Common myeloid progenitor, CD34-positive (primary cell): ENCODE measurements at regions not wholly inside any gene's neighbourhood (a gene's known extent, or its start where the extent isn't known, plus 50 kb on each side); places are given as distances from the start of the nearest gene placed in this dataset.

Source experiments
- CTCF ChIA-PET: fragments of 350-600 bp; sonication (Branson Sonifier 250); formaldehyde crosslinking; loops from one replicate; lab custom pipeline; 2021; ENCODE audit warnings: antibody characterized with exemption; lab: Charles Lee
- POLR2A ChIA-PET: fragments of 350-600 bp; sonication (Branson Sonifier 250); formaldehyde crosslinking; loops from one replicate; lab custom pipeline; 2021; ENCODE audit warnings: antibody characterized with exemption; lab: Charles Lee
- DNase-seq, 3 donors: peaks; one replicate each; pipeline versions ENCODE4 v3.0.0 to v3.0.0-alpha.2; 2013
- H3K27ac ChIP-seq, 2 experiments: 1 replicate in 1 of 2; 2 replicates in 1 of 2; pipeline ENCODE4 v1.7.0; 2013; ENCODE audit warnings: inconsistent platforms in 2 of 2, low read length in 2 of 2, mild to moderate bottlenecking in 2 of 2, low read depth in 1 of 2, moderate library complexity in 1 of 2; ENCODE audit not compliant: severe bottlenecking in 2 of 2, insufficient read depth in 1 of 2, poor library complexity in 1 of 2
- H3K27me3 ChIP-seq, 5 experiments: replicated peaks in 2 of 5; 1 replicate in 3 of 5; 2 replicates in 2 of 5; pipeline versions ENCODE4 v1.6.1 to v1.7.0; 2013; ENCODE audit warnings: low read length in 4 of 5, mild to moderate bottlenecking in 2 of 5, moderate library complexity in 2 of 5, inconsistent platforms in 1 of 5; ENCODE audit not compliant: insufficient read depth in 5 of 5, control insufficient read depth in 4 of 5
- H3K36me3 ChIP-seq, 4 experiments: 1 replicate in 2 of 4; 2 replicates in 2 of 4; pipeline versions ENCODE4 v1.6.1 to v1.7.0; 2013; ENCODE audit warnings: low read length in 3 of 4, control low read depth in 1 of 4, mild to moderate bottlenecking in 1 of 4; ENCODE audit not compliant: control insufficient read depth in 4 of 4, insufficient read depth in 4 of 4
- H3K4me1 ChIP-seq, 4 experiments: 1 replicate in 3 of 4; 2 replicates in 1 of 4; pipeline versions ENCODE4 v1.6.1 to v1.7.1; 2013; ENCODE audit warnings: low read length in 3 of 4, mild to moderate bottlenecking in 3 of 4, control low read depth in 1 of 4, inconsistent platforms in 1 of 4, moderate library complexity in 1 of 4; ENCODE audit not compliant: control insufficient read depth in 4 of 4, insufficient read depth in 4 of 4; ENCODE audit errors: control extremely low read depth in 1 of 4
- H3K4me3 ChIP-seq, 7 experiments: 1 replicate in 4 of 7; 2 replicates in 3 of 7; pipeline versions ENCODE4 v1.5.1 to v1.7.0; 2013; ENCODE audit warnings: mild to moderate bottlenecking in 7 of 7, low read length in 6 of 7, moderate library complexity in 6 of 7, inconsistent platforms in 2 of 7, low read depth in 2 of 7, control low read depth in 1 of 7; ENCODE audit not compliant: insufficient read depth in 4 of 7, control insufficient read depth in 1 of 7; ENCODE audit errors: extremely low read depth in 1 of 7
- H3K9me3 ChIP-seq, 5 experiments: 1 replicate in 4 of 5; 2 replicates in 1 of 5; pipeline versions ENCODE4 v1.6.1 to v1.7.1; 2013; ENCODE audit warnings: low read length in 4 of 5, mild to moderate bottlenecking in 2 of 5, inconsistent platforms in 1 of 5, low read depth in 1 of 5, moderate library complexity in 1 of 5; ENCODE audit not compliant: control insufficient read depth in 4 of 5, insufficient read depth in 2 of 5; ENCODE audit errors: control extremely low read depth in 1 of 5
- WGBS: methylation state at CpG from one replicate; pipeline ENCODE4 v1.1.5; 2013; ENCODE audit not compliant: insufficient coverage; 5-methylcytosine and 5-hydroxymethylcytosine counted together

DNA sequence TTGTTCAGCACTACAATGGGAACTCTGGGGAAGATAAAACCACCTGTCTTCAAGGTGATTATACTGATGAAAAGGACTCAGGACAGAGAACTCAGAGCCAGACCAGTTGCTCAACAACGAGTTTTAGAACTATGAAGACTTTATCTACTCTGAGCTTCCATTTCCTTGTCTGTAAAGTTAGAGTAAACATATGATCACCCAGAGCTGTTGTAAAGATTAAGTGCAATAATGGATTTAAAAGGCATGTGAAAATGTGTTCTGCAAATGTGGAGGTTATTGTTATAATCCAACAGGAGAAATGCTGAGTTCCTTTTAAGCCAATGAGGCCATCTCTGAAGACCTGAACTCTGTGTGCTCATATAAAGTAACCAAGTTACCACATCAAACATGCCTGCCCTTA is 139.7 kb upstream of the CMC1 start:
- no peak overlapping the region for H3K4me3 ChIP-seq
- H3K27ac ChIP-seq = no peak overlapping the region
- CTCF ChIA-PET = no interaction called here
- H3K9me3 ChIP-seq = peaks cover 0 to 10% (median 0%) of the 10 kb centered on the region in 5 experiments
- WGBS = 100% methylated on average over 1 of the region's 1 CpG
- no peaks in the 10 kb centered on the region for H3K27me3 ChIP-seq
- POLR2A ChIA-PET = no interaction called here
- no peak for DNase-seq
- H3K36me3 ChIP-seq = no peaks in the 10 kb centered on the region
- no peaks in the 10 kb centered on the region for H3K4me1 ChIP-seq

GRCh38 chr3:28103861-28104260 is 137.6 kb upstream of the CMC1 start:
- DNase-seq = no peak
- CTCF ChIA-PET = no interaction called here
- Histone ChIP-seq H3K36me3 (no peaks in the 10 kb centered on the region), H3K4me1 (no peaks in the 10 kb centered on the region), H3K4me3 (no peak overlapping the region), H3K9me3 (peaks cover 0 to 8% (median 0%) of the 10 kb centered on the region in 5 experiments), H3K27ac (no peak overlapping the region), H3K27me3 (no peaks in the 10 kb centered on the region)
- POLR2A ChIA-PET = no interaction called here
- no CpG with 5 or more reads among the region's 3 CpGs for WGBS

GRCh38 chr3:28104896-28105534 is 136.4 kb upstream of the CMC1 start:
- H3K4me1 ChIP-seq = no peaks in the 10 kb centered on the region
- no peak for DNase-seq
- no peak overlapping the region for H3K4me3 ChIP-seq
- no peak overlapping the region for H3K27ac ChIP-seq
- POLR2A ChIA-PET = no interaction called here
- H3K9me3 ChIP-seq = peaks cover 0 to 5% (median 0%) of the 10 kb centered on the region in 5 experiments
- H3K27me3 ChIP-seq = no peaks in the 10 kb centered on the region
- H3K36me3 ChIP-seq = no peaks in the 10 kb centered on the region
- 92% methylated on average over 8 of the region's 11 CpGs for WGBS
- CTCF ChIA-PET = no interaction called here

DNA sequence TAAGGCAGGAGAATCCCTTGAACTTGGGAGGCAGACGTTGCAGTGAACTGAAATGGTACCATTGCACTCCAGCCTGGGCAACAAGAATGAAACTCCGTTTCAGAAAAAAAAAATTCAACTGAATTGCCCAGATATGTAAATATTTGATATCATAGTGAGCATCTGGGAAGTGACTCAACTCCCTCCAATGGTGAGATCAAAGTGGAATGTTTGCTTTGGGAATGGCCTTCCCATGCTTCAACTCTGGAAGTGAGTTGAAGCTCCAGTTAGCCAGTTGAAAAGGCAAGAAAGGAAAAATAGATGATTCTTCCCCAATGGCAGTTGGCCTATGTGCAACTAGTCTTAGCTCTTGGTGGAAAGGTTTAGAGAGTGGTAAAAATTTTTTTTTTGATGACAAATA is 131.6 kb upstream of the CMC1 start:
- Histone ChIP-seq H3K27ac (no peak overlapping the region), H3K4me3 (no peak overlapping the region), H3K27me3 (no peaks in the 10 kb centered on the region), H3K4me1 (no peaks in the 10 kb centered on the region), H3K9me3 (no peaks in the 10 kb centered on the region), H3K36me3 (no peaks in the 10 kb centered on the region)
- CTCF ChIA-PET = no interaction called here
- POLR2A ChIA-PET = no interaction called here
- WGBS = 100% methylated on average over 1 of the region's 2 CpGs
- DNase-seq = no peak

- no peak for DNase-seq
- POLR2A ChIA-PET = no interaction called here
- Histone ChIP-seq H3K4me3 (no peak overlapping the region), H3K36me3 (no peaks in the 10 kb centered on the region), H3K9me3 (no peaks in the 10 kb centered on the region), H3K27me3 (no peaks in the 10 kb centered on the region), H3K27ac (no peak overlapping the region), H3K4me1 (no peaks in the 10 kb centered on the region)
- CTCF ChIA-PET = no interaction called here
Measured at GRCh38 chr3:28110869-28111268, 130.6 kb upstream of the CMC1 start.

DNA sequence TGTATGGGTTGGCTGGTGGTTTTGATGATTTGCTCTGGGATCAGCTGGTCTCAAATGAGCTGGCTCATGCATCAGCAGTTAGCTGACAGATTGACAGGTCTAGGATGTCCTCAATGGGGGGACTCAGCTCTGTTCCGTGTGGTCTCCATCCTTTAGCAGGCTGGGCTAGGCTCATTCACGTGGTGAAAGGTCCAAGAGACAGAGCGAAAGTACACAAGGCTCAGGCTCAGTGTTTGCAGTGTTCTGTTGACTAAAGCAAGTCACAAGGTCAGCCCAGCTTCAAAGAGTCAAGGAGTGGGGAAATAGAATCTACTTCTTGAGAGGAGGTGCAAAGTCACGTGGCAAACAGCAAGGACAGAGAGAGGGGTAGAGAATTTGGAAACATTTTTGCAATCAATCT is 126.5 kb upstream of the CMC1 start:
- no peaks in the 10 kb centered on the region for H3K9me3 ChIP-seq
- 100% methylated on average over 3 of the region's 4 CpGs for WGBS
- no peaks in the 10 kb centered on the region for H3K4me1 ChIP-seq
- CTCF ChIA-PET = no interaction called here
- DNase-seq = no peak
- H3K27me3 ChIP-seq = no peaks in the 10 kb centered on the region
- H3K27ac ChIP-seq = no peak overlapping the region
- POLR2A ChIA-PET = no interaction called here
- no peaks in the 10 kb centered on the region for H3K36me3 ChIP-seq
- H3K4me3 ChIP-seq = no peak overlapping the region

GRCh38 chr3:28115316-28115715 is 126.1 kb upstream of the CMC1 start:
- no CpG with 5 or more reads among the region's 1 CpG for whole genome bisulfite sequencing
- H3K4me1 ChIP-seq = no peaks in the 10 kb centered on the region
- H3K27me3 ChIP-seq = no peaks in the 10 kb centered on the region
- H3K36me3 ChIP-seq = no peaks in the 10 kb centered on the region
- DNase-seq = no peak
- H3K4me3 ChIP-seq = no peak overlapping the region
- ChIA-PET POLR2A (no interaction called here), CTCF (no interaction called here)
- H3K9me3 ChIP-seq = no peaks in the 10 kb centered on the region
- H3K27ac ChIP-seq = no peak overlapping the region
